Endothelial cell (in vitro differentiated cells): ENCODE measurements at regions not wholly inside any gene's neighbourhood (a gene's known extent, or its start where the extent isn't known, plus 50 kb on each side); places are given as distances from the start of the nearest gene placed in this dataset.
"Not testable (repeated sequence)": the region's sequence is repeated elsewhere in the genome, so short reads cannot be mapped to it uniquely, and the experiment has no call there.

Source experiments
- DNase-seq: peaks from one replicate; pipeline ENCODE4 v3.0.0; 2021; ENCODE audit warnings: low spot score
- H3K27ac Mint-ChIP-seq: one replicate; pipeline ENCODE4 v1.8.0; 2021; ENCODE audit warnings: mixed read lengths, inconsistent platforms; ENCODE audit not compliant: unreplicated experiment
- H3K27me3 Mint-ChIP-seq: one replicate; pipeline ENCODE4 v1.8.0; 2021; ENCODE audit warnings: mild to moderate bottlenecking, moderate library complexity, mixed read lengths, inconsistent platforms; ENCODE audit not compliant: unreplicated experiment
- H3K36me3 Mint-ChIP-seq: one replicate; pipeline ENCODE4 v1.8.0; 2021; ENCODE audit warnings: mild to moderate bottlenecking, low read depth, mixed read lengths, inconsistent platforms; ENCODE audit not compliant: unreplicated experiment
- H3K4me1 Mint-ChIP-seq: one replicate; pipeline ENCODE4 v1.8.0; 2021; ENCODE audit warnings: mild to moderate bottlenecking, mixed read lengths, inconsistent platforms; ENCODE audit not compliant: unreplicated experiment
- H3K4me3 Mint-ChIP-seq: one replicate; pipeline ENCODE4 v1.8.0; 2021; ENCODE audit warnings: mild to moderate bottlenecking, mixed read lengths, inconsistent platforms; ENCODE audit not compliant: unreplicated experiment
- H3K9me3 Mint-ChIP-seq: one replicate; pipeline ENCODE4 v1.8.0; 2021; ENCODE audit warnings: mixed read lengths, inconsistent platforms; ENCODE audit not compliant: unreplicated experiment
- TF ChIP-seq, protein P1 (sequence below): fragments of 200-600 bp; sonication (generic); IDR thresholded peaks from one replicate; pipeline ENCODE4 v1.5.0; 2021; ENCODE audit warnings: antibody characterized with exemption; ENCODE audit not compliant: unreplicated experiment

GRCh38 chr18:61628085-61628484, 264.7 kb downstream of the RNF152 start:
- Mint-ChIP-seq H3K27me3 (no peaks in the 10 kb centered on the region), H3K9me3 (no peaks in the 10 kb centered on the region), H3K4me3 (no peak overlapping the region), H3K4me1 (peaks cover 5% of the 10 kb centered on the region), H3K27ac (no peak overlapping the region), H3K36me3 (peaks cover 7% of the 10 kb centered on the region)
- TF ChIP-seq, protein P1, sequence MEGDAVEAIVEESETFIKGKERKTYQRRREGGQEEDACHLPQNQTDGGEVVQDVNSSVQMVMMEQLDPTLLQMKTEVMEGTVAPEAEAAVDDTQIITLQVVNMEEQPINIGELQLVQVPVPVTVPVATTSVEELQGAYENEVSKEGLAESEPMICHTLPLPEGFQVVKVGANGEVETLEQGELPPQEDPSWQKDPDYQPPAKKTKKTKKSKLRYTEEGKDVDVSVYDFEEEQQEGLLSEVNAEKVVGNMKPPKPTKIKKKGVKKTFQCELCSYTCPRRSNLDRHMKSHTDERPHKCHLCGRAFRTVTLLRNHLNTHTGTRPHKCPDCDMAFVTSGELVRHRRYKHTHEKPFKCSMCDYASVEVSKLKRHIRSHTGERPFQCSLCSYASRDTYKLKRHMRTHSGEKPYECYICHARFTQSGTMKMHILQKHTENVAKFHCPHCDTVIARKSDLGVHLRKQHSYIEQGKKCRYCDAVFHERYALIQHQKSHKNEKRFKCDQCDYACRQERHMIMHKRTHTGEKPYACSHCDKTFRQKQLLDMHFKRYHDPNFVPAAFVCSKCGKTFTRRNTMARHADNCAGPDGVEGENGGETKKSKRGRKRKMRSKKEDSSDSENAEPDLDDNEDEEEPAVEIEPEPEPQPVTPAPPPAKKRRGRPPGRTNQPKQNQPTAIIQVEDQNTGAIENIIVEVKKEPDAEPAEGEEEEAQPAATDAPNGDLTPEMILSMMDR = no peak
- no peak for DNase-seq

- not testable (repeated sequence) for DNase-seq, H3K4me1 Mint-ChIP-seq, H3K4me3 Mint-ChIP-seq, H3K27me3 Mint-ChIP-seq, H3K9me3 Mint-ChIP-seq, H3K27ac Mint-ChIP-seq
- peaks cover 11% of the 10 kb centered on the region for H3K36me3 Mint-ChIP-seq
Observed at GRCh38 chr18:61624631-61625030, 268.2 kb downstream of the RNF152 start.

GRCh38 chr18:61619783-61620182, 273.0 kb downstream of the RNF152 start:
- Mint-ChIP-seq H3K9me3 (peaks cover 8% of the 10 kb centered on the region), H3K36me3 (peaks cover 11% of the 10 kb centered on the region), H3K4me1 (no peaks in the 10 kb centered on the region), H3K4me3 (no peak overlapping the region), H3K27me3 (peaks cover 1% of the 10 kb centered on the region), H3K27ac (no peak overlapping the region)
- TF ChIP-seq, protein P1 = no peak
- no peak for DNase-seq

DNA sequence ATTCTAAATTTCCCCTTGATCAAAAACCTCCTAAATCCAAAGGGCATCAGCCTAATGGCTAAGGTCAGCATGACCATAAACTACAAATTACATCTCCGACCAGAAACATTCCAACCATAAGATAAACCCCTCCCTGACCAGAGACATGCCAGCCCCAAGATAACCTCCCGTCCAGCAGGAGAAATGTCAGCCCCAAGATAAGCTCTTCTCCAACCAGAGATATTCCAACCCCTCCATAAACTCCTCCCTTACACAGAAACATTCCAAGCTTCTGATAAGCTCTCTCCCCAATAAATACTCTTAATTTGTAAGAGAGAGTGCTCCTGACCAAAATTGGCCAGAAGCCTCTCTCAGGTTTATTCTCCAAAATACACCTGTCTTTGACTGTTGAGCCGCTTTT, 274.0 kb downstream of the RNF152 start:
- no peaks in the 10 kb centered on the region for H3K4me1 Mint-ChIP-seq
- H3K36me3 Mint-ChIP-seq = peaks cover 10% of the 10 kb centered on the region
- TF ChIP-seq, protein P1 = no peak
- peaks cover 1% of the 10 kb centered on the region for H3K27me3 Mint-ChIP-seq
- no peak overlapping the region for H3K27ac Mint-ChIP-seq
- peaks cover 8% of the 10 kb centered on the region for H3K9me3 Mint-ChIP-seq
- DNase-seq = no peak
- no peak overlapping the region for H3K4me3 Mint-ChIP-seq

- peaks cover 8% of the 10 kb centered on the region for H3K9me3 Mint-ChIP-seq
- H3K4me3 Mint-ChIP-seq = no peak overlapping the region
- no peak for DNase-seq
- no peaks in the 10 kb centered on the region for H3K4me1 Mint-ChIP-seq
- no peak overlapping the region for H3K27ac Mint-ChIP-seq
- H3K27me3 Mint-ChIP-seq = peaks cover 3% of the 10 kb centered on the region
- peaks cover 10% of the 10 kb centered on the region for H3K36me3 Mint-ChIP-seq
- TF ChIP-seq, protein P1 = no peak
Observed at GRCh38 chr18:61616111-61616610, 276.6 kb downstream of the RNF152 start.

DNA sequence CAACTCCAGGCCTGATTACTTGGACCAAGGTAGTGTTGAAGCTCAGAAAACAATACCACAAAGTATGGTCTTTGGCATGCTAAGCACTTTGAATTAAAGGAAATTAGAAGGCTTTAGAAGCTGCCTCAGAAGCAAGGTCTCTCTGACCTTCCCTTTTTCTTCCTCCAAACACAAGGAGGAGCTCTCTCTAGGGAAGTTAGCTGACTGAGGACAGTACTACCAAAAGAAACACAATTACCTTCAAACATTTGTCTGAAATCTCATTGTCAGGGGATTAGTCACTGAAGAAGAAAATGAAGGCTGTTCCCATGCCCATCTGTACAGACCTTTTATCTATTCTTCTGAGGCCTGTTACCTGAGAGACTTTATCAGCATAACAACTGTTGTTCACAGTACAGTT, 279.3 kb downstream of the CDH20 start:
- Mint-ChIP-seq H3K27me3 (peaks cover 1% of the 10 kb centered on the region), H3K9me3 (no peaks in the 10 kb centered on the region), H3K36me3 (peaks cover 11% of the 10 kb centered on the region), H3K4me1 (peaks cover 9% of the 10 kb centered on the region), H3K27ac (no peak overlapping the region), H3K4me3 (no peak overlapping the region)
- TF ChIP-seq, protein P1 = no peak
- no peak for DNase-seq
